ENCODE measurements at regions not wholly inside any gene's neighbourhood (a gene's known extent, or its start where the extent isn't known, plus 50 kb on each side); places are given as distances from the start of the nearest gene placed in this dataset.

- no peak for TF ChIP-seq CTCF (IDR thresholded peaks at IDR 0.05)
Measured at GRCh38 chr9:104280711-104281110, 186.6 kb downstream of the SMC2 start.

DNA sequence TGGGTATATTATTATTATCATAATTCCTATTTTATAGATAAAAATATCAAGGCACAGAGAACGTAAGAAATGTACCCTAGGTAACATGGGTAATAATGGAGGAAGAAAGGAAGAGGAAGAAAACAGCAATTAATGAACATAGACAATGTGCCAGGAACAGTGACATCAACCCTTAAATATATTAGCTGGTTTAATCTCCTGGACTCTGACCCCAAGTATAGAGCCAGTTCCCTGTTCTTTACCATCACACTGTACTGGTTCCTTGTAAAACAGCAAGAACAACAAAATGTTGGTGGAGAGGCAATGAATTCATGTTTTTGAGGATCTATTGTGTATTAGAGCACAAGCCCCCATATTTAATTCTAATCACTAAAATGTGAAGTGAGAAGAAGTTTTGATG, 192.1 kb downstream of the SMC2 start:
- no peak for TF ChIP-seq CTCF (IDR thresholded peaks at IDR 0.05)

GRCh38 chr9:104286799-104287198, 192.7 kb downstream of the SMC2 start:
- TF ChIP-seq CTCF (IDR thresholded peaks at IDR 0.05): no peak

DNA sequence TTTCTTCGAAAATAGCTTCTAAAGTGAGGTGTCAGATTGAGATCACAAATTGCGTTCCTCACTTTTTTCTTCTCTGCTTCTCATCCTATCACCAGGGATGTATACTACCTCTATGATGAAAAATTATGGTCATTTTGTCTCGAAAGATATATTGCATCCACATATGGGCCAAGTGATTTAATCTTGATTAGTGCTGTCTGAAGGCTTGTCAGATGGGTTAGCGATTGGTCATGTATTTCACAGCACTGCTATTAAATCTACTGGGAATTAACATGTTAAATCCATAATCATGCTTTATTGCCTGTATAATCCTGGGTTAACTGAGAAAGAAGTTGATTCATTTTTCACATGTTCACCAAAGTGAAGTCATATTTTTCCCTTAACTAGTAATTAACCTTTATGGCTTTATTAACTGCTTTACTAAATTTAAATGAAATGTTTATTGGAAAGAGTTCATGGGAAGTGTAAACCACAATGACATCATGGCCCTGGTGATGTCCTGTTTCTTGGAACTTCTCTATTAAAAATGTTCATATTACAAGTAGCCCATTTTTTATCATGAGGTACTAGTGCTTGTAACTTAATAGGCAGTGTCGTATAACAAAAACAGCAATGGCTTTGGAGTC, 193.3 kb downstream of the SMC2 start:
- TF ChIP-seq CTCF (IDR thresholded peaks at IDR 0.05): no peak

DNA sequence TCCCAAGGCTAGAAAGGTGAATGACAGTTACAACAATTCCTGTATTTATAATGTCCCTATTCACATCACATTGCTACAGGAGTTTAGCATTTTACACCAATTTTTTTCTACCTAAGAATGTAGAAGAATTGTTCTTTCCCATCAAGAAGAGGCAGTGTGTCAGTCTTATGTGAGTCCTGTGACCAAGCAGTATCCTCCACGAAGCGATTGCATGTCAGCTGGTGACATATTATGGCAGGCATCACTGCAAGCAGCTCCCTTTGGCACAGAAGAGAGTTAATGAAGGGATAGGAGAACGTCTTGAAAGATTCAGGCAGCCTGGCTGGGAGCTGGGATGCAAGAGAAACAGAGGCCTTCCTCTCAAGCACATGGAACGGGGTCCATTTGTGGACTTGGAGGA, 199.8 kb downstream of the SMC2 start:
- no peak for TF ChIP-seq CTCF (IDR thresholded peaks at IDR 0.05)

GRCh38 chr9:104300124-104300523, 203.9 kb upstream of the OR13F1 start:
- no peak for TF ChIP-seq CTCF (IDR thresholded peaks at IDR 0.05)

DNA sequence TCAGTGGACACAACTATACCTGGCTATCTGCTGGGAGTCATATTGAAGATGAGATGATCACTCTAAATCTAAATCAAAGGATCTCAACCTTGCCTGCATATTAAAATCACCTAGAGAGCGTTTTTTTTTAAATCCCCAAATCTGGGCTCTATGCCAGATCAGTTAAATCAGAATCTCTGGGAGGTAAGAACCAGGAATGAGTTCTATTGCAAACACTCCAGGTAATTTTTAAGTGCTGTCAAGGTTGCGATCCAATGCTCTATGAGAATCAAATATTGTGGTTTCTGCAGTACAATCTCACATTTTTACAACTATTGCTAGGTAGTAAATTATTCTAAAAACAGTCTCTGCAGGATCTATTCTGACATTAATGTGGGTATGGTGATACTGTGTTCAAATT, 202.3 kb upstream of the OR13F1 start:
- TF ChIP-seq CTCF (IDR thresholded peaks at IDR 0.05): no peak

DNA sequence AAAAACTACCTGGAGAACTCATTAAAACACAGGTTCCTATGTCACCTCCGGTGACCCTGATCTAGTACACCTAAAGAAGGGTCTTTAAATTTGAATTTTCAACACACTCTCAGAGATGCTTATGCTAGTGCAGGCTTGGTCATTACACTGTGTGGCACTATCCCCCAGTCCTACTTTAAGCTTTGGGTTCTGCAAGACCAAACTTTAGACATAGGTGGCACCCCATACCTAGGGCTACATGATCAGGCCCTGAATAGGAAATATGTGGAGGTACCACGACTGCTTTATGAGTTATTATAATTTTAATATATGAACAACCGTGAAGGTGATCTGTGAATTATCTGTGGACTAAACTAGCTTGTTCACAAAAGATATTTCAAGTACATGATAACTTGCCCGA, 201.3 kb upstream of the OR13F1 start:
- TF ChIP-seq CTCF (IDR thresholded peaks at IDR 0.05): no peak
